H1 (cell line): ENCODE measurements at regions not wholly inside any gene's neighbourhood (a gene's known extent, or its start where the extent isn't known, plus 50 kb on each side); places are given as distances from the start of the nearest gene placed in this dataset.

Source experiments
- CTCF ChIA-PET: fragments of 300-600 bp; sonication (Branson Sonifier 250); formaldehyde crosslinking; loops from one replicate; lab custom pipeline; 2021; ENCODE audit not compliant: partially characterized antibody; lab: Charles Lee
- POLR2A ChIA-PET: fragments of 300-600 bp; sonication (Branson Sonifier 250); formaldehyde crosslinking; loops from one replicate; lab custom pipeline; 2021; ENCODE audit warnings: inconsistent platforms; ENCODE audit not compliant: partially characterized antibody; lab: Charles Lee
- DNase-seq, 2 experiments: peaks; one replicate each; pipeline versions ENCODE4 v3.0.0 to v3.0.0-alpha.2; 2010 to 2022; ENCODE audit warnings: low spot score in 2 of 2, low read depth in 1 of 2, mixed read lengths in 1 of 2
- FAIRE-seq: peaks from 2 replicates; lab custom pipeline; 2011; peaks lifted over from hg19 to GRCh38; lab: Jason Lieb, UNC
- H2AFZ ChIP-seq: 2 replicates; pipeline ENCODE4 v1.8.1; 2012; ENCODE audit warnings: low read length, inconsistent platforms
- H2AK5ac ChIP-seq: 2 replicates; pipeline ENCODE4 v1.6.1; 2013; ENCODE audit warnings: low read depth, low read length
- H2BK120ac ChIP-seq: replicated peaks from 2 replicates; pipeline ENCODE3; 2013; ENCODE audit warnings: low read depth, low read length, inconsistent platforms
- H2BK12ac ChIP-seq: 2 replicates; pipeline ENCODE4 v1.6.1; 2013; ENCODE audit warnings: low read depth, low read length
- H2BK15ac ChIP-seq: 2 replicates; pipeline ENCODE4 v1.6.1; 2013; ENCODE audit warnings: low read length
- H2BK20ac ChIP-seq: 2 replicates; pipeline ENCODE4 v1.6.1; 2013; ENCODE audit warnings: low read length
- H2BK5ac ChIP-seq: 2 replicates; pipeline ENCODE4 v1.6.1; 2013; ENCODE audit warnings: low read depth, low read length
- H3K14ac ChIP-seq: 2 replicates; pipeline ENCODE4 v1.6.1; 2013; ENCODE audit warnings: inconsistent platforms; ENCODE audit not compliant: insufficient read length
- H3K18ac ChIP-seq: 2 replicates; pipeline ENCODE4 v1.6.1; 2013; ENCODE audit warnings: low read length; ENCODE audit errors: extremely low read depth
- H3K23ac ChIP-seq: 2 replicates; pipeline ENCODE4 v1.6.1; 2013; ENCODE audit warnings: inconsistent platforms; ENCODE audit not compliant: insufficient read length
- H3K23me2 ChIP-seq: 2 replicates; pipeline ENCODE4 v1.6.1; 2013; ENCODE audit warnings: low read depth, low read length
- H3K27ac ChIP-seq: 2 replicates; pipeline ENCODE4 v1.6.1; 2011; ENCODE audit warnings: low read depth, low read length, inconsistent platforms
- H3K27me3 ChIP-seq, 4 experiments: replicated peaks in 1 of 4; 1 replicate in 1 of 4; 2 replicates in 3 of 4; pipeline versions ENCODE4 v1.6.1 to v1.8.1; 2011 to 2013; ENCODE audit warnings: low read length in 3 of 4, mild to moderate bottlenecking in 3 of 4, inconsistent platforms in 2 of 4, mixed read lengths in 2 of 4, moderate library complexity in 1 of 4; ENCODE audit not compliant: control insufficient read depth in 3 of 4, insufficient read depth in 3 of 4; ENCODE audit errors: extremely low read depth in 1 of 4
- H3K36me3 ChIP-seq, 4 experiments: 2 replicates each; pipeline versions ENCODE4 v1.6.1 to v1.8.1; 2011 to 2013; ENCODE audit warnings: mild to moderate bottlenecking in 4 of 4, low read length in 3 of 4, moderate library complexity in 2 of 4, control low read depth in 1 of 4, inconsistent platforms in 1 of 4; ENCODE audit not compliant: insufficient read depth in 4 of 4, control insufficient read depth in 2 of 4
- H3K4ac ChIP-seq: replicated peaks from 2 replicates; pipeline ENCODE3; 2013; ENCODE audit warnings: low read length, low read depth, mixed read lengths, inconsistent platforms; ENCODE audit not compliant: insufficient read length
- H3K4me1 ChIP-seq, 4 experiments: replicated peaks in 1 of 4; 1 replicate in 1 of 4; 2 replicates in 3 of 4; pipeline versions ENCODE4 v1.6.1 to v1.8.1; 2011 to 2013; ENCODE audit warnings: low read length in 3 of 4, inconsistent platforms in 2 of 4, mixed read lengths in 1 of 4; ENCODE audit not compliant: insufficient read depth in 4 of 4, control insufficient read depth in 3 of 4
- H3K4me2 ChIP-seq, 2 experiments: 2 replicates each; pipeline versions ENCODE4 v1.6.1 to v1.8.1; 2011 to 2013; ENCODE audit warnings: low read depth in 2 of 2, low read length in 2 of 2, control low read depth in 1 of 2, inconsistent platforms in 1 of 2, mild to moderate bottlenecking in 1 of 2; ENCODE audit not compliant: insufficient read depth in 1 of 2
- H3K4me3 ChIP-seq, 4 experiments: fragments of 200-600, 300-600 bp in 1 of 4; sonication (generic), shearing (Covaris generic), sonication (Bioruptor Twin) in 1 of 4; 2 replicates each; pipeline versions ENCODE4 v1.5.1 to v1.8.1; 2011 to 2016; ENCODE audit warnings: low read length in 4 of 4, low read depth in 3 of 4, control low read depth in 2 of 4, inconsistent platforms in 2 of 4, mild to moderate bottlenecking in 2 of 4, mixed read lengths in 1 of 4, moderate library complexity in 1 of 4; ENCODE audit not compliant: insufficient read depth in 2 of 4; ENCODE audit errors: extremely low read depth in 1 of 4
- H3K56ac ChIP-seq: replicated peaks from 2 replicates; pipeline ENCODE3; 2013; ENCODE audit warnings: low read depth, mild to moderate bottlenecking, mixed read lengths, low read length, inconsistent platforms; ENCODE audit not compliant: insufficient read length
- H3K79me1 ChIP-seq: 2 replicates; pipeline ENCODE4 v1.6.1; 2013; ENCODE audit warnings: low read depth, low read length, control low read depth
- H3K79me2 ChIP-seq, 2 experiments: 2 replicates each; pipeline versions ENCODE4 v1.6.1 to v1.8.1; 2012 to 2013; ENCODE audit warnings: low read length in 2 of 2, mild to moderate bottlenecking in 2 of 2, inconsistent platforms in 1 of 2; ENCODE audit not compliant: insufficient read depth in 2 of 2, control insufficient read depth in 1 of 2
- H3K9ac ChIP-seq, 4 experiments: replicated peaks in 1 of 4; 1 replicate in 1 of 4; 2 replicates in 3 of 4; pipeline versions ENCODE4 v1.6.1 to v1.8.1; 2011 to 2013; ENCODE audit warnings: low read depth in 3 of 4, low read length in 3 of 4, control low read depth in 2 of 4, mild to moderate bottlenecking in 2 of 4, moderate library complexity in 2 of 4, inconsistent platforms in 1 of 4; ENCODE audit errors: extremely low read depth in 1 of 4
- H3K9me3 ChIP-seq, 2 experiments: 2 replicates each; pipeline versions ENCODE4 v1.6.1 to v1.8.1; 2012 to 2013; ENCODE audit warnings: mild to moderate bottlenecking in 2 of 2, moderate library complexity in 2 of 2, control low read depth in 1 of 2, inconsistent platforms in 1 of 2, low read depth in 1 of 2, low read length in 1 of 2, mixed read lengths in 1 of 2; ENCODE audit not compliant: insufficient read depth in 2 of 2
- H4K20me1 ChIP-seq, 2 experiments: replicated peaks in 1 of 2; 2 replicates each; pipeline versions ENCODE3 to v1.8.1; 2011 to 2013; ENCODE audit warnings: inconsistent platforms in 2 of 2, low read length in 2 of 2, mild to moderate bottlenecking in 1 of 2; ENCODE audit not compliant: insufficient read depth in 2 of 2, control insufficient read depth in 1 of 2
- H4K5ac ChIP-seq: 2 replicates; pipeline ENCODE4 v1.6.1; 2013; ENCODE audit warnings: low read length, low read depth, mixed read lengths, inconsistent platforms; ENCODE audit not compliant: insufficient read length
- H4K8ac ChIP-seq: 2 replicates; pipeline ENCODE4 v1.8.0; 2013; ENCODE audit warnings: mild to moderate bottlenecking, moderate library complexity, low read length, inconsistent platforms; ENCODE audit not compliant: insufficient read depth; ENCODE audit errors: extremely low read depth
- H4K91ac ChIP-seq: replicated peaks from 2 replicates; pipeline ENCODE3; 2013; ENCODE audit warnings: low read length, mixed read lengths, inconsistent platforms; ENCODE audit not compliant: insufficient read length
- TCF12 ChIP-seq: IDR thresholded peaks from 2 replicates; pipeline ENCODE4 v1.6.1; 2011; ENCODE audit warnings: low read depth, mild to moderate bottlenecking, low read length
- WGBS, 2 experiments: shearing (Covaris generic) in 1 of 2; methylation state at CpG; one replicate each; pipeline versions ENCODE4 v1.1.6 to v1.1.7; 2013 to 2015; ENCODE audit warnings: low lambda C conversion rate in 2 of 2, mixed read lengths in 2 of 2, inconsistent platforms in 1 of 2, low coverage in 1 of 2, missing lambda C conversion rate in 1 of 2; ENCODE audit not compliant: insufficient replicate concordance in 2 of 2, insufficient coverage in 1 of 2, insufficient read length in 1 of 2; ENCODE audit errors: extremely low coverage in 1 of 2, missing lambda C conversion rate in 1 of 2; 5-methylcytosine and 5-hydroxymethylcytosine counted together

DNA sequence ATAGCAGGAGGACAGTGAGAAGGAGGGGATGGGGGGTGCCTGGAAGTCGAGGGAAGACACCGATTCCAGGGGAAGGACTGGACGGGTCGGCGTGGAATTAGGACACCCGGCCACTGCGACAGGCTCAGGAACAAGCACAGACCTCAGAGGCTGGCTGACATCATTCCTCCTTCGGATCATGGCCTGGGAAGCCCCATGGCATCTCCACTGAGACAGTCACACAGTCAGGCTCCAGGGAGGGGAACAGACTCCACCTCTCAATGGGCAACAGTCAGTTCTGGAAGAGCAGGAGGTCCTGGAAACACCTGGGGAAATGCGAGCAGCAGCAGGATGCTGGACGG lies 67.9 kb upstream of the FBRSL1 start:
- no peak overlapping the region for H3K56ac ChIP-seq
- H3K23ac ChIP-seq, result no peak overlapping the region
- H3K9ac ChIP-seq, result no peak overlapping the region
- no peak overlapping the region; the same call in 1 of the 2 replicates for H2BK12ac ChIP-seq
- no peaks in the 10 kb centered on the region; a peak in 2 of 7 replicates for H3K4me1 ChIP-seq
- CTCF ChIA-PET, result interaction anchor here (0.7 to 1.0 kb wide), 2 partner anchors 11 to 438 kb away, joined by 3 to 4 read pairs; no protein-coding TSS in a partner anchor
- no peak overlapping the region for H2AFZ ChIP-seq
- H3K36me3 ChIP-seq, result no peaks in the 10 kb centered on the region
- no peak overlapping the region for H4K8ac ChIP-seq
- FAIRE-seq (no peak), DNase-seq (no peak)
- no peaks in the 10 kb centered on the region for H3K79me2 ChIP-seq
- no peak overlapping the region for H3K27ac ChIP-seq
- H3K4me3 ChIP-seq, result no peak overlapping the region; a peak in 1 of 8 replicates
- no peaks in the 10 kb centered on the region for H4K20me1 ChIP-seq
- H2AK5ac ChIP-seq, result peak overlapping the region; percentile 86; the same call in 1 of the 2 replicates
- H3K4me2 ChIP-seq, result no peak overlapping the region
- POLR2A ChIA-PET, result no interaction called here
- H3K9me3 ChIP-seq, result peaks cover 14 to 34% of the 10 kb centered on the region in 2 experiments; a peak in 3 of 4 replicates
- no peak overlapping the region for H2BK5ac ChIP-seq
- WGBS, 2 experiments, result 55% methylated on average over 6 of the region's 10 CpGs; no CpG with 5 or more reads in 1 of the 2 experiments
- peaks cover 43 to 91% (median 84%) of the 10 kb centered on the region in 4 experiments for H3K27me3 ChIP-seq
- H3K23me2 ChIP-seq, result no peaks in the 10 kb centered on the region
- H4K91ac ChIP-seq, result no peak overlapping the region
- no peak overlapping the region for H3K4ac ChIP-seq
- no peak overlapping the region for H3K14ac ChIP-seq
- no peak overlapping the region for H4K5ac ChIP-seq
- H3K79me1 ChIP-seq, result no peaks in the 10 kb centered on the region
- H2BK120ac ChIP-seq, result no peak overlapping the region
- H3K18ac ChIP-seq, result no peak overlapping the region
- H2BK15ac ChIP-seq, result no peak overlapping the region
- H2BK20ac ChIP-seq, result no peak overlapping the region
- TF ChIP-seq TCF12, result 0 out of 2 replicates have a peak, but pooled peaks have one; percentile 16
